ENCODE measurements at regions not wholly inside any gene's neighbourhood (a gene's known extent, or its start where the extent isn't known, plus 50 kb on each side); places are given as distances from the start of the nearest gene placed in this dataset.

- DNase-seq = no peak
Measured at GRCh38 chr6:154885214-154885613, 109.9 kb upstream of the TIAM2 start.

GRCh38 chr6:154886016-154886415 lies 109.1 kb upstream of the TIAM2 start:
- DNase-seq = no peak

- no peak for DNase-seq
Measured at GRCh38 chr6:154886471-154886870, 108.6 kb upstream of the TIAM2 start.

GRCh38 chr6:154887051-154887450 lies 108.1 kb upstream of the TIAM2 start:
- no peak for DNase-seq

GRCh38 chr6:154888421-154889295 lies 106.5 kb upstream of the TIAM2 start:
- DNase-seq = no peak

- DNase-seq = no peak
Measured at GRCh38 chr6:154890874-154891273, 104.2 kb upstream of the TIAM2 start.

GRCh38 chr6:154891901-154892300 lies 103.2 kb upstream of the TIAM2 start:
- no peak for DNase-seq

- no peak for DNase-seq
Measured at GRCh38 chr6:154893917-154894316, 101.2 kb upstream of the TIAM2 start.

- no peak for DNase-seq
Measured at GRCh38 chr6:154894902-154895301, 100.2 kb upstream of the TIAM2 start.

- no peak for DNase-seq
Measured at GRCh38 chr6:154895841-154896240, 99.3 kb upstream of the TIAM2 start.

- DNase-seq = no peak
Measured at GRCh38 chr6:154898821-154899220, 96.3 kb upstream of the TIAM2 start.

GRCh38 chr6:154899824-154900463 lies 95.2 kb upstream of the TIAM2 start:
- no peak for DNase-seq

- no peak for DNase-seq
Measured at GRCh38 chr6:154901876-154902552, 93.1 kb upstream of the TIAM2 start.

- DNase-seq = no peak
Measured at GRCh38 chr6:154907291-154907690, 87.8 kb upstream of the TIAM2 start.

- no peak for DNase-seq
Measured at GRCh38 chr6:154908723-154909122, 86.4 kb upstream of the TIAM2 start.

- DNase-seq = no peak
Measured at GRCh38 chr6:154909311-154909710, 85.8 kb upstream of the TIAM2 start.

GRCh38 chr6:154909821-154910220 lies 85.3 kb upstream of the TIAM2 start:
- DNase-seq = no peak

- DNase-seq = no peak
Measured at GRCh38 chr6:154914288-154914687, 80.8 kb upstream of the TIAM2 start.

- DNase-seq = no peak
Measured at GRCh38 chr6:154916857-154917256, 78.3 kb upstream of the TIAM2 start.

GRCh38 chr6:154917941-154918340 lies 77.2 kb upstream of the TIAM2 start:
- DNase-seq = no peak

GRCh38 chr6:154919806-154920205 lies 75.3 kb upstream of the TIAM2 start:
- no peak for DNase-seq

- DNase-seq = no peak
Measured at GRCh38 chr6:154920495-154921200, 74.5 kb upstream of the TIAM2 start.

- DNase-seq = no peak
Measured at GRCh38 chr6:154921482-154921881, 73.6 kb upstream of the TIAM2 start.
